HG02938 (cell line): ENCODE measurements at regions not wholly inside any gene's neighbourhood (a gene's known extent, or its start where the extent isn't known, plus 50 kb on each side); places are given as distances from the start of the nearest gene placed in this dataset.

ENCODE experiments used
- ATAC-seq: cut with Tn5 transposase; IDR thresholded peaks from one replicate; pipeline ENCODE4 v1.9.1; 2021; ENCODE audit warnings: mild to moderate bottlenecking, moderate library complexity; ENCODE audit not compliant: unreplicated experiment

- ATAC-seq, result no peak
Measured at GRCh38 chr2:150789376-150789905, 302.0 kb upstream of the RND3 start.

- ATAC-seq, result no peak
Measured at GRCh38 chr2:150788426-150789140, 301.1 kb upstream of the RND3 start.

GRCh38 chr2:150787353-150788093, 300.1 kb upstream of the RND3 start:
- ATAC-seq, result no peak

DNA sequence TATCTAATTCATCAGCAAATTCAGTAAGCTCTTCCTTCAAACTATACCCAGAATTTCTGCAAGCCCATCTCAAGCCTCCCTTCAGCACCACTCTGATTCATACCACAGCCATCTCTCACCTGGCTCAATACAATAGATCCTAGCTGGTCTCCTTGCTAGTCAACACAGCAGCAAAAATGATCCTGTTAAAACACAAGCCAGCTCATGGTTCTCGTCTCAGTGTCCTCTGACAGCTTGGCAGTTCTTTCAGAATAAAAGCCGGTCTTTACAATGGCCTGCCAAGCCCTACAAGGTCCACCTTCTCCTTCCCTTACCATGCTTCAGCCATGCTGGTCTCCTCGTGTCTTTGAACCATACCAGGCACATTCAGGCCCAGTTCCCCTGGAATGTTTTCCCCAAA, 296.9 kb upstream of the RND3 start:
- ATAC-seq, result no peak

DNA sequence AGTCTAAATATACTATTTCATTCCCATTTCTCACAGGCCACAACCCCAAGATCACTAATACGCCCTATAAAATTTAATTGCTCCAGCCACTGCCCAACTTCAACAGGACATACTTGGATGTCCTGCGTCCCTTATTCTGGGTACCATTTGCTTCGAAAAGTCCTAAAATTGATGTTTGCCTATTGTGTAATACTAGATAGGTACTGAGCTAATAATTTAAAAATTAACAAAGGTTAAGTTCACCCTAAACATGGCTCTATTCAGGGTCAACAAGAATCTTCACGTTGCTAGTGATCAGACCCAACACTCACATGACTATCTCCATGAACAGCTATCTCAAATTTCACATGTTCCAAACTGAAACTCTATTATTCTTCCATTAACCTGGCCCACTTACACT, 296.4 kb upstream of the RND3 start:
- no peak for ATAC-seq

GRCh38 chr2:150783015-150783414, 295.5 kb upstream of the RND3 start:
- no peak for ATAC-seq

DNA sequence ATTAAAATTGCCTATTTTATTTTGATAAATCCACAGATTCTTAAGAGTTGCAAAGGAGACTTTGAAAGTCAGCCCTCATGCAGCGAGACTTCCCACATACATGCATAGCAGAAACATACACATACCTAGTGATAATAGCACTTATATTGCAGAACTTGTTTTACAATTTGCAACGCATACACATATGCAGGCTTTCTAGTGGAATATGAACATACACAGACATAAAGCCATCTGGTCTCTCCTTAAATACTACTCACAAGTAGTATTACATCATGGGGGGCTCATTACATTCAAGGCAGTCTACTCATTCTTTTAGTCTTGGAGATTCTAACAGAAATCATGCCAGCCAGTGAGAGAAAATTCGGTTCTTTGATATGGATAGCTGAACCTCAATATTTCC, 295.1 kb upstream of the RND3 start:
- no peak for ATAC-seq

DNA sequence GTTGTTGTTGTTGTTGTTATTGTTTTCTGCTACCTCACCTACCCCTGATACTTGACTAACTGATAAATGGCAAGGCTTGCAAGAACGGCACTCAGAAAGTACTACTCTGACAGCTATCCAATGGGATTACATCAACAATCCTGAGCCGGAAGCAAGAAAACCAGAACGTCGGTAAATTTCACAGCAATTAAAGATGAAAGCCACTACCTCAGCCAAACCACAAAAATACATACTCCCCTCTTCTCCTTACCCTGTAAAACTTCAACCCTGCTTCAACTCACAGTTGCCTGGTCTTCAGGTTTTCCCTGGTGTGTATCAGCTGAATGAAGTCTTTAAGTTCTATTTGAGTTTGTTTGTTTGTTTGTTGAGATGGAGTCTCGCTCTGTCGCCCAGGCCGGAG, 293.7 kb upstream of the RND3 start:
- ATAC-seq, result no peak

- ATAC-seq, result no peak
Measured at GRCh38 chr2:150778828-150779227, 291.4 kb upstream of the RND3 start.

GRCh38 chr2:150769421-150769820, 282.0 kb upstream of the RND3 start:
- ATAC-seq, result no peak

GRCh38 chr2:150767991-150768746, 280.7 kb upstream of the RND3 start:
- ATAC-seq, result no peak

- ATAC-seq, result no peak
Measured at GRCh38 chr2:150762571-150762970, 275.1 kb upstream of the RND3 start.

DNA sequence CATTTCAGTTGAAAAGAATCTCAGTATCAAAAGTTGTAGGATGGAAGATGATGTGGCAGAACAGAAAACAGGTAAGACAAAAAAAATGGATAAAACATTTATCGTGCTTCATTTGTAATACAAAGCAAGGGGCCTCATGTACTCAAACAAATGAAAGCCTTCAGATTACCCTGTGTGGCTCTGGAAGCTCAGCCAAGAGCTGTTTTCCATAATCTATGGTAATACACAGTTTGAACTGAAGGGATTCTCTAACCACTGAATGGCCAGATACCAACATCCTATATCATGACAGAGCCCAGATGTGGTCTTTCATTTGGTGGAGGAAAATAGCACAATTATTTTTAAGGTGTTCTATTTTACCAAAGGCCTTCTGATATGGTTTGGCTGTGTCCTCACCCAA, 272.1 kb upstream of the RND3 start:
- no peak for ATAC-seq

- ATAC-seq, result no peak
Measured at GRCh38 chr2:150759106-150759505, 271.6 kb upstream of the RND3 start.

- ATAC-seq, result no peak
Measured at GRCh38 chr2:150752229-150752628, 264.8 kb upstream of the RND3 start.

GRCh38 chr2:150750720-150751119, 263.3 kb upstream of the RND3 start:
- ATAC-seq, result no peak

DNA sequence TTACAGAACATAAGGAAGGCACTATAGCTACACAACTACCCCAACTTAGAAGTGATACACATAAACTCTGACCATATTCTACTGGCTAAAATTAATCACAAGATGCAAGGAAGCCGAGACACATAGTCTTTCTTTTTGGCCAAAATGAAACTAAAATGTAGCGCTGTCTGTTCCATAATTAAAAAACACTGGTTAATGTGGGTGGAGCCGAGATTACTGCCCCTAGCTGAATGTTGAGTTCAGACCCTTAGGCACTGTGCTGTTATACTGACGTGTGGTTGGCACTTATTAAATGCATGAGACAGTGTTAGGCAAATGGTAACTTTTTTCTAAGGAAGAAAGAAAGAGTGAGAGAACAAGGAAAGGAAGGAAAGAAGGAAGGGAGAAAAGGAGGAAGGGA, 254.6 kb upstream of the RND3 start:
- no peak for ATAC-seq

- ATAC-seq, result no peak
Measured at GRCh38 chr2:150735894-150736498, 248.5 kb upstream of the RND3 start.

DNA sequence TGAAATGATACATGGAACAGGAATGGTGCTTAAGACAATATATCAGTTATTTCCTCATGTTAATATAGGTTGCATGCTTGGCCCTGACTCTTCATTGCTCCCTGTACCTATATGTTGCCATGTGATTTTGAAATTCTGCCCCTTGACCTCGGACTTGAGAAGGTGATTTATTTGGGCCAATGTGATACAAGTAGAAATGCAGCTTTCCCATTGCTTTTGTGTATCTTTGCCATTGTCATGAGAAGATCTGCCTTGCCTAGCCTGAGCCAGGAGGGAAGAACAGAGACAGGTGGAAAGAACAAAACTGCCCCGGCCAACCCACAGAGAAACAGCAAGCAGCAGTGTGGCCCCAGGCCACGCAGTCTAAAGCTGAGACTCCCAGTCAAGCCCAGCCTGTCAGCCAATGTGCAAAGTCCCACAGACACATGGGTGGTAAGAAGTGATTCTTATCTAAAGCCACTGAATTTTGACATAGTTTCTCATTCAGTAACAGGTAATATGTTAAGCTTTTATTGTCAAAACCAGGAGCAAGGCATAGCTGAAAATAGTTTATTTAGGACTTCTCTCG, 245.7 kb upstream of the RND3 start:
- no peak for ATAC-seq

DNA sequence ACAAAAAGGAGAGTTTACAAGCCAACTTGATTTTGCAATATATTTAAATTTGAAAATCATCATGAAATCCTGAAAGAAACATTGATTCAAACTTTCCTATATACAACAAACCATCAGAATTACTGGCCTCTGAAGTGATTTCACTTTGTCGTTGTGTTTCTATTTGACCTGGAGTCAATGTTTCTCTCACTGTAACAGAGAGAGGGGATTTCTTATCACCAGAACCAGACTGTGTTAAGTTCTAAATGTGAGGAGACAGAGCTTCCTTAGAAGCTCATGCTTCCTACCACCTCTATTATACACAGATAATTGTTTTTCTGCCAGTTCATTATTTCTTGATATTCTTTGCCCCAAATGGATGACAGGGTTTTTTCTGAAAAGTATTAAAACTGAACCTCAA, 245.0 kb upstream of the RND3 start:
- ATAC-seq, result no peak

DNA sequence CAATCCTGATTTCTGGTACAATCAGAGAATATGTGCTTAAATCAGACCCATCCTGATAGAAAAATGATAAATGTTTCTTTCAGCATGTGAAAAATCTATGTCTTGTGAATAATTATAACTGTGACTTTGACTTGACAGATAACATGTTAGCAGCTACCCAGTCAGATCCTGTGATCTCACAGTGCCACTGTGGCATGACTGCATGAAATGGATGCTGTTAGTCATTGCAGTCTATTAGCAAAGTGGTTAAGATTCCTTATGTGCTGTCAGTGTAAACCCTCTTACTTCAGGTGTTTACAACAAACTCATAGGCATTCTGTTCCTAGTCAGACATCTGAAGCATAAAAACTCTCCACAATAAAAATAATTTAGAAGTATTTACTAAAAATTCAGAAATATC, 244.6 kb upstream of the RND3 start:
- peak; percentile 51 for ATAC-seq
